HL-60 (cell line): ENCODE measurements at regions not wholly inside any gene's neighbourhood (a gene's known extent, or its start where the extent isn't known, plus 50 kb on each side); places are given as distances from the start of the nearest gene placed in this dataset.

ENCODE experiments used
- CTCF ChIP-seq: IDR thresholded peaks from one replicate; pipeline ENCODE4 v1.5.1; 2011; ENCODE audit warnings: low read length, control low read depth, inconsistent platforms; ENCODE audit not compliant: insufficient read depth
- GABPA ChIP-seq: IDR thresholded peaks from 2 replicates; pipeline ENCODE4 v1.6.1; 2012; ENCODE audit warnings: low read depth
- POLR2AphosphoS5 ChIP-seq: IDR thresholded peaks from 2 replicates; pipeline ENCODE4 v1.6.1; 2012; ENCODE audit warnings: low read depth

DNA sequence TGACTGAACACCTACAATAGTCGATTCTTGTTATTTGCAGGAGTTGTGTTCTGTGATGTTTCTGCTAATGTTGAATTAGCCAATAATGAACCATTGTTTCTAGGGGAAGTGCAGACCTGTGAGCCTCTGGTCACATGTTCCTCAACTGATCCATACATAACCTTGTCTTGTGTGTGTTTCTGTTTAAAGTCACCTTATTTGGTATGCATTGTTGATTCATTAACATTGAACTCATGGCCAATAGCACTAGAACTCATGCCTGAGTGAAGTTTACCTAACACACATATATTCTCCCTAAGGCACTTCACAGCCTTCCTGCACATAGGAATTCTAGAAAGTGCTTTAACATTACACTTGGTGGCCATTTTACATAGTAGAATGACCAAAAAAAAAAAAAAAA is 271.8 kb upstream of the PLET1 start:
- TF ChIP-seq CTCF (no peak), POLR2AphosphoS5 (no peak), GABPA (no peak)
